ENCODE measurements at regions not wholly inside any gene's neighbourhood (a gene's known extent, or its start where the extent isn't known, plus 50 kb on each side); places are given as distances from the start of the nearest gene placed in this dataset.
A peak's percentile ranks its signal among the peaks of the same experiment; 100 is the strongest.
"Not testable (repeated sequence)": the region's sequence is repeated elsewhere in the genome, so short reads cannot be mapped to it uniquely, and the experiment has no call there.

DNA sequence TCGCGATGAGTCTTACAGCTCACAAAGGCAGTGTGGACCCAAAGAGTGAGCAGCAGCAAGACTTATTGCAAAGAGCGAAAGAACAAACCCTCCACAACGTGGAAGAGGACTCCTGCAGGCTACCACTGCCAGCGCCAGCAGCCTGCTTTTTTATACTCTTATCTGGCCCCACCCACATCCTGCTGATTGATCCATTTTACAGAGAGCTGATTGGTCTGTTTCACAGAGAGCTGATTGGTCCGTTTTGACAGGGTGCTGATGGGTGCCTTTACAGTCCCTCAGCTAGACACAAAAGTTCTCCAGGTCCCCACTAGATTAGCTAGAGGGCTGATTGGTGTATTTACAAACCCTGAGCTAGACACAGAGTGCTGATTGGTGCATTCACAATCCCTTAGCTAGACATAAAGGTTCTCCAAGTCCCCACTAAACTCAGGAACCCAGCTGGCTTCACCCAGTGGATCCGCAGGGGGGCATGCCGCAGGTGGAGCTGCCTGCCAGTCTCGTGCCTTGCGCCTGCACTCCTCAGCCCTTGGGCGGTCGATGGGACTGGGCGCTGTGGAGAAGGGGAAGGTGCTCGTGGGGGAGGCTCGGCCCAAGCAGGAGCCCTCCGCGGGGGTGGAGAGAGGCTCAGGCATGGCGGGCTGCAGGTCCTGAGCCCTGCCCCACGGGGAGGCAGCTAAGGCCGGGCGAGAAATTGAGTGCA lies 75.7 kb downstream of the QDPR start:
- DNase-seq, result not testable (repeated sequence)

DNA sequence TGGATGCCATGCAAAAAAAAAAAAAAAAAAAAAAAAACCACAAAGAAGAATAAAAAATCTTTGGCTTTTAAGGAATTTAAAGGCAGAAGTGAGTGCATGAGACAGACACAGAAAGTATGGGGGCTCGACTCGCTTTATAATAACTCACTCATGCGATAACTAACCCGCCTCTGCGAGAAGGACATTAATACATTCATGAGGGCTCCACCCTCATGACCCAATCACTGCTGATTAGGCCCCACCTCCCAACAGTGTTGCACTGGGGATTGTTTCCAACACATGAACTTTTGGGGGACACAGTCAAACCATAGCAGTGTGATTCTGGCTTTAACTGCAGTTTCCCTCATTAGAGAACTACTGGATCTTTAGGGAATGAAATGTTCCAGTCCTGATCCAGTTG lies 78.1 kb downstream of the QDPR start:
- DNase-seq, result no peak

- DNase-seq, result no peak
Measured at GRCh38 chr4:17427991-17428390, 83.9 kb downstream of the QDPR start.

DNA sequence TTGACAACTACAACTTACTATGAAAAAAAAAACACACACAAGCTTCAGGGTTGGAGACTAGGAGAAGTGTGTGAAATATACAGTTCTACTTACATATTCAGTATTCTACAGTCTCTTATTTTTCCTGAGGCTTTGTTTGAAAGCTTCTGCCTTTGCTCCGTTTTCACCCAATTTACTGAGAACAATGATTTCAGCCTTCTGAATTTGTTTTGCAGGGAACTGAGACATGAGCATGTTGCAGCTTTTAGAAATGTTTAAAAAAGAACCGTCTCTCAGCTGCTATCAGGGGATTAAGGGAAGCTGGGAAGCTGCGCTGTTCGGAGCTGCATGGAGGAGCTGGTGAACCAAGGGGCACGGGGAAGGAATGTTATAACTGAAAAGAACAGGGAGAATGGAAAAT lies 85.7 kb downstream of the QDPR start:
- DNase-seq, result no peak

- DNase-seq, result no peak
Measured at GRCh38 chr4:17418010-17418409, 93.9 kb downstream of the QDPR start.

GRCh38 chr4:17414392-17414791 lies 97.5 kb downstream of the QDPR start:
- no peak for DNase-seq

GRCh38 chr4:17400686-17401085 lies 111.2 kb downstream of the QDPR start:
- no peak for DNase-seq

DNA sequence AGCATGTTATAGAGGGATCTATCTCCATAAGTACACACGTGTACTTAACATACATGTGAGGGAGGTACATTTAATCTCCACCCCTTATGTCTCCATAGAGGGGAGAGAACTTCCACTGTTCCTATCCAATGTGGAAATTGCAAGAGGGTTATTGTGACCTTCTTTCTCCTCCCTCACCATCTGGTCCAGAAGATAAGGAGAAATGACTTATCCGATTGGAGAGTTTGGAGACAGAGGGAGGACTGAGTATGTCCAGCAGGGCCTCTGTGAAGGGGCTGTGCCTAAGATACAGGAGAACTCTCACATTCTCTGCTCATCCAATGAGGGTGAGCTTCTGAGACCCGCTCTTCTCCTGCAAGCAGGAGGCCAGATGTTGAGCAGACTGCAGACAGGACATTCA lies 113.1 kb downstream of the QDPR start:
- DNase-seq, result no peak

DNA sequence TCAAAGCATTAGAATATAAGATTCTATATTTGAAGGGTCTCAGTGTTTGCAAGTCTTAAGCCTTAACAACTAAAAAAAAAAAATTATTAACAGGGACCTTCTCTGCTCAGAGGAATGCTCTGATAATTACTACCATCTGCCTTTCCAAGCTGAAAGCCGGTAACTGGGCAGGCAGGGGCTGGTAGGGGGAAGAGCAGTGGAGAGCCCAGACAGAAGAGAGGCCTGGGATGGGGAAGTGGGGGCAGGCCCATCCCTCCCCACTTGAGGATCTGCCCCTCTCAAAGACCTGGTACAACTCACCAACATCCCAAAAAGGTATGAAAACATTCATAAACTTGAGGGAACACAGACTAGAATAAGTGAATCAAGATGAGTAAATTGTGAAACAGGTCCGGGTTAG lies 113.9 kb downstream of the QDPR start:
- DNase-seq, result no peak

DNA sequence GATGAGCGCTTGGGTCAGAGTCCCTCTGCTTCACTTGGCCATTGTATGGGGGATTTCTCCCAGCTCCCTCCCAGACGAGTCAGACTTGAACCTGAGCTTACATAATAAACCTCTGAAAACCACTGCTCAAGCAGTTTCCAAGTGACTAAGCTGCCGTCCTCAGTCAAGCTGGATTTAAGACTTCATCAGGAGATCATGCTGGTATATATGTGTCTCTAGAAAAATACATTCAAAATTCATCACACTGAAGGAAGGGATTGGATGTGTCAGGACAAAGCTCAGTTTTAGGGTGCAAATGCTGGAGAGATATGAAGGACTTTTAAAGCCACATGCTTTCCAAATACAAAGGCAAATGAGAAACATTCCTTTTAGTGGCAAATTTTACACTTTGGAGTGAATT lies 114.3 kb downstream of the QDPR start:
- no peak for DNase-seq

GRCh38 chr4:17385403-17385802 lies 126.5 kb downstream of the QDPR start:
- no peak for DNase-seq

- no peak for DNase-seq
Measured at GRCh38 chr4:17380347-17380746, 131.5 kb downstream of the QDPR start.

- no peak for DNase-seq
Measured at GRCh38 chr4:17376205-17376604, 135.7 kb downstream of the QDPR start.

- no peak for DNase-seq
Measured at GRCh38 chr4:17373666-17374065, 138.2 kb downstream of the QDPR start.

DNA sequence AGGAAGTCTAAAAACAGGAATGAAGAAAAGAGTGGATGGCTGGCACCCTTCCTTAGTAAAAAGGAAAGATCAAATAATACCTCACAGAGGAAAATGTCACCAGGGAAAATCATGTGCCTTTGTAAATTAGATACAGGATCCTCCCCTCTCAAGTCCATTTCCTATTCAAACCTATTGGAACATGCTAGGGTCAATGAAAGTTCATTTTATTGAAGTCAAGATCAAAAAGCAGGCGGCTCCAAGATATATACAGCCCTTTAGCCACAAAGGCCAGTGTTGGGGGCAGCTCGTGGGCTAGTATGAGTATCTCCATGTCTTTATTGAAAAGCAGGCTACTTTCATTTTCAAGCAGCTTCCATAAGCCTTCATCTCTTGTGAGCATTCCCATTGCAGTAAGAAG lies 141.1 kb downstream of the QDPR start:
- no peak for DNase-seq

- DNase-seq, result no peak
Measured at GRCh38 chr4:17368408-17368807, 143.5 kb downstream of the QDPR start.

GRCh38 chr4:17367201-17367600 lies 144.7 kb downstream of the QDPR start:
- no peak for DNase-seq

DNA sequence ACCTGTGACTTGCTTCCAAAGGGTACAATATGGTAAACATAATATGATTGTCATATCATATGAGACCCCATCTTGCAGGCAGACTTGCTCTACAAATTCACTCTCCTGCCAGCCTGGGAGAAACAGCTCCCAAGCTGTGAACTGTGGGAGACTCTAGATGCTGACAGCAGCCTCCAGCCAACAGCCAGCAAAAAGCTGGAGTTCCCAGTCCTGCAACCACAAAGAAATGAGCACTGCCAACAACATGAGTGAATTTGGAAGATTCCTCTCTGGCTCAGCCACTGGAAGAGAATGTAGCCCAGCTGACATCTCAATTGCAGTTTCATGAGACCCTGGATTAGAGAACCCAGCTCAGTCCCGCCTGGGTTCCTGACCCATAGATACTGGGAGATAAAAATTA lies 145.4 kb downstream of the QDPR start:
- DNase-seq, result no peak

DNA sequence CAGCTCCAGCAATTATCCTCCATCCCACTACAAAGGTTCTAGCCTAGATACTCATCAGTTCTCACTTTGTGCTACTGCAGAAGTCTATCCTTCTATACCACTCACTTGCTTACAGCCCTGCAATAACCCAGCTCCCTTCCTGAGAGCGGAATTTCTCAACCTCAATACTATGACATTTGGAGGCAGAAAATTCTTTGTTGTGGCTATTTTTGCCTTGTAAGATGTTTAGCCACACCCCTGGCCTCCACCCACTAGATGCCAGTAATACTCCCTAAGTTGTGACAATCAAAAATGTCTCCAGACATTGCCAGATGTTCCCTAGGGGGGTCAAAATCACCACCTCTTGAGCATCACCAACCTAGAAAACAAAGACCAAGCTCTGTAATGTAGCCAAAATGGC lies 149.5 kb downstream of the QDPR start:
- no peak for DNase-seq

GRCh38 chr4:17358241-17358640 lies 153.6 kb downstream of the QDPR start:
- DNase-seq, result no peak

- DNase-seq, result no peak
Measured at GRCh38 chr4:17356926-17357325, 155.0 kb downstream of the QDPR start.

GRCh38 chr4:17352357-17352756 lies 159.5 kb downstream of the QDPR start:
- DNase-seq, result no peak

- DNase-seq, result peak in 1 of 2 experiments; percentile 5
Measured at GRCh38 chr4:17347445-17347844, 164.4 kb downstream of the QDPR start.

DNA sequence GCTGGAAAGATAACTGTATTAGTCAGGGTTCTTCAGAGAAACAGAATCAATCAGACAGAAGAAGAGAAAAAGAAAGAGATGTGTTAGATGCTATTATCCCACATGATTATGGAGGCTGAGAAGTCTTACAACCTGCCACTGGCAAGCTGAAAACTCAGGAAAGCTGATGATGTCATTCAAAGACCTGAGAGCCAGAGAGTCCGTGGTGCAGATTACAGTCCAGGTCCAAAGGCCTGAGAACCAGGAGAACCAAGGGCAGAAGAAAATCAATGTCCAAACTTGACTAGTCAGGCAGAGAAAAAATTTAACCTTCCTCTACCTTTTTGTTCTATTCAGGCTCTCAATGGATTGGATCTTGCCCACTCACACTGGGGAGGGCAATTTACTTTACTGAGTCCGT lies 172.5 kb downstream of the QDPR start:
- no peak for DNase-seq

GRCh38 chr4:17336986-17337385 lies 174.9 kb downstream of the QDPR start:
- DNase-seq, result no peak
